ENCODE measurements at regions not wholly inside any gene's neighbourhood (a gene's known extent, or its start where the extent isn't known, plus 50 kb on each side); places are given as distances from the start of the nearest gene placed in this dataset.
"Not testable (repeated sequence)": the region's sequence is repeated elsewhere in the genome, so short reads cannot be mapped to it uniquely, and the experiment has no call there.

GRCh38 chr1:5766996-5767395 is 225.2 kb downstream of the NPHP4 start:
- not testable (repeated sequence) for DNase-seq

GRCh38 chr1:5765997-5766913 is 226.0 kb downstream of the NPHP4 start:
- DNase-seq, result no peak

GRCh38 chr1:5765483-5765882 is 226.7 kb downstream of the NPHP4 start:
- DNase-seq, result no peak

- no peak for DNase-seq
These were observed 227.3 kb downstream of the NPHP4 start for GRCh38 chr1:5764959-5765358.

- DNase-seq, result no peak
These were observed 227.8 kb downstream of the NPHP4 start for GRCh38 chr1:5764464-5764863.

- no peak for DNase-seq
These were observed 228.4 kb downstream of the NPHP4 start for GRCh38 chr1:5763696-5764370.

- no peak for DNase-seq
These were observed 233.2 kb downstream of the NPHP4 start for GRCh38 chr1:5758859-5759578.

GRCh38 chr1:5758000-5758858 is 234.0 kb downstream of the NPHP4 start:
- DNase-seq, result no peak

- no peak for DNase-seq
These were observed 234.9 kb downstream of the NPHP4 start for GRCh38 chr1:5757187-5757805.

- DNase-seq, result no peak
These were observed 235.6 kb downstream of the NPHP4 start for GRCh38 chr1:5756434-5757186.

- no peak for DNase-seq
These were observed 236.6 kb downstream of the NPHP4 start for GRCh38 chr1:5755552-5756125.

GRCh38 chr1:5754817-5755551 is 237.2 kb downstream of the NPHP4 start:
- no peak for DNase-seq

GRCh38 chr1:5753549-5754421 is 238.4 kb downstream of the NPHP4 start:
- no peak for DNase-seq

GRCh38 chr1:5752746-5753548 is 239.3 kb downstream of the NPHP4 start:
- no peak for DNase-seq

GRCh38 chr1:5751833-5752745 is 240.1 kb downstream of the NPHP4 start:
- DNase-seq, result no peak

GRCh38 chr1:5751163-5751540 is 241.1 kb downstream of the NPHP4 start:
- DNase-seq, result no peak

Data from hypothalamus (tissue), 51 donors.